Embryonic facial prominence (tissue), 1 donor: ENCODE measurements at regions not wholly inside any gene's neighbourhood (a gene's known extent, or its start where the extent isn't known, plus 50 kb on each side); places are given as distances from the start of the nearest gene placed in this dataset.

Experiments
- DNase-seq: peaks from one replicate; pipeline ENCODE4 v3.0.0-alpha.2; 2016; ENCODE audit errors: extremely low spot score

DNA sequence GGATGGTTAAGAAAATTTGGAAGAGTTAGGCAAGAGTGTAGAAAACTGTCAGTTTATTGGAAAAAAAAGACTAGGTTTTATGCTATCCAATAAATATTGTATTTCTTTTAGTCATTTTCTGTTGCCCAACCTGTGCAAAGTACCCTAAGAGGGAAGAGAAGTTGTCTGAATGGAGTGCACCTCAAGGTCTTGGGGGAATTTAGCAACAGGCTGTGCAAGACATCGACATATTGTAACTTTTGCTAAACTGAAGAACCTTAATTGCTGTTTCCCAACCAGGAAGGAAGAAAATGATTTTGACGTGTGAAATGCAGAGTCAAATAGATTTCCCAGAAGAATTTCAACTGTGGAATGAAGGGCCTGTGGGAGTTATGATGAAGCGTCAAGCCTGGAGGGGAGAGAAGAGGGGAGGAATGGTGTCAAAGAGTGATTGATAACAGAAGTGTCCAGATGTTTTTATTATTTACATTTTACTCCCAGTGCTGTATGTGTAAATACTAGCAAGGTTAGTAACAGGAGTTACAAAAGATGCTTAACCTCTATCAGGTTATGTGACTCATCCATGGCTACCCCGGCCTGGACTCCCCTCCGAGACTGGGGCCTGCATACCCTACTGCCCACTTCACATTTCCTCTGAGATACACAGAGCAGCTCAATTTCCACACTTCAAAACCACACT is 246.8 kb downstream of the MYLK4 start:
- DNase-seq: no peak

DNA sequence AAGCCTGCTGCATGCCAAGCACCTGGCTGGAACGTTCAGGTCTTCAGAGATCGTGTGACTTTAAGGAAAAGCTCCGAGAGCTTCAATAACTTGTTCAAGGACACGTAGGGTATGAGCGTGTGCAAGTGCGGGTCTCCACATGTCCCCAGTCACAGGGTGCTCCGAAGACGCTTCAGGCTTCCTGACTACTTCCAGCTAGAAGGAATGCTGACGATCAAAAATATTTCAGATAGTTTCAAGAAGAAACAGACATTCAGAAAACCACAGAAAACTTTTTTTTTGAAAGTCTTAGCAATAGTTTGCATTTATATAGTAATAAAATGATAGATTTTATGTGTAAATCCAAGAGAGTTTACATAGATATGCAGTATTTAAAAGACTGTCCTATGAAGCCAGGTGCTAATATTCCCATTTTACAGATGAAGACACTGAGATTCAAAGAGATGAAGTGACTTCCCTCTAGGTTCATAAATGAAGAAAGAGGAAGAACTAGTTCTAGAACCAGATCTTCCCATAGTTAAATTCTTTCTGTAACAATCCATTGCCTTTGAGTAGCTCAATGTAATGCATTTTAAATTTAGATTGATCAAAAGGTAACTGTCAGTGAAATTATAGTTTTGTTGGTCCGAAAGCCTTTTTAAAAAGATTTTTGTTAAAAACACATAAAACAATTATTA is 247.6 kb downstream of the MYLK4 start:
- no peak for DNase-seq

DNA sequence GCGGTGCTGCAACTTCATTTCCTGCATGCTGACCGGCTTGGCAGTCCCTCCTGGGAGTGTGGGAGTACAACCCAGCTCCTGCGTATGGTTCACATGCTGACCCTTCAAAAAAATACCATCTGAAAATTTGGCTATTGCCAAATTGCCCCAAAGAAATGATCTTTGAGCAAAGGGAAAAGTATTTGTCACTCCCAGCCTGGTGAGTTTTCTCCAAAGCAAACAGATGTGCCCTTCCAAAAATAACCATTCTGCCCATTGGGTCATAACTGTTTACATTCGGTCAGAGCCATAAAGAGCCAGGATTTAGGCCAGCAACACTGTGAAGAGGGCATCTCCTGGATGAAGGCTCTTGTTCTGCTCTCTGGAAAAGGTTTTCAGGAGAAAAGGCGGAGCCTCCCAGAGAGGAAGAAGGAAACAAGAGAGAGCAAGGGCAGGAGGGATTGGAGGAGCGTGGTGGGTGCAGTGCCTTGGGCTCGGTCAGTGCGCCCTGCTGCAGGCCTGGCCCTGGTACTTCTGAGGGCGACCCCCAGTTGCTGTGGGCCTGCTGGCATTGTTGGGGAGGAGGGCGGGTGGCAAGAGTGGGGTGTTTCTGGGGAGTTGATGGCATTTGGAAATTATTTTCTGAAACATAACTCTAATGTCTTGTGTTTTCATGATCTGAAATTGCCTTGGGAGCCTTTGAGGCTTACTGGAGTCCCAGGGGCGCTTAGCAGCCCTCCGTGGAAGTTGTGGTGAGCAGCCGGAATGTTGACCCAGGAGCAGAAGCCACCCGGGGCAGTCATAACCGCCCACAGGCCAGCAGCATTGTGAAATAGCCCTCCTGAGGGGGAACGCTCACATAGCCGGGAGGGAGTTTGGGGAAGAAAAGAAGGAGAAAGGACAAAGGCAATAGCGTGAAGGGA is 248.4 kb downstream of the MYLK4 start:
- no peak for DNase-seq

DNA sequence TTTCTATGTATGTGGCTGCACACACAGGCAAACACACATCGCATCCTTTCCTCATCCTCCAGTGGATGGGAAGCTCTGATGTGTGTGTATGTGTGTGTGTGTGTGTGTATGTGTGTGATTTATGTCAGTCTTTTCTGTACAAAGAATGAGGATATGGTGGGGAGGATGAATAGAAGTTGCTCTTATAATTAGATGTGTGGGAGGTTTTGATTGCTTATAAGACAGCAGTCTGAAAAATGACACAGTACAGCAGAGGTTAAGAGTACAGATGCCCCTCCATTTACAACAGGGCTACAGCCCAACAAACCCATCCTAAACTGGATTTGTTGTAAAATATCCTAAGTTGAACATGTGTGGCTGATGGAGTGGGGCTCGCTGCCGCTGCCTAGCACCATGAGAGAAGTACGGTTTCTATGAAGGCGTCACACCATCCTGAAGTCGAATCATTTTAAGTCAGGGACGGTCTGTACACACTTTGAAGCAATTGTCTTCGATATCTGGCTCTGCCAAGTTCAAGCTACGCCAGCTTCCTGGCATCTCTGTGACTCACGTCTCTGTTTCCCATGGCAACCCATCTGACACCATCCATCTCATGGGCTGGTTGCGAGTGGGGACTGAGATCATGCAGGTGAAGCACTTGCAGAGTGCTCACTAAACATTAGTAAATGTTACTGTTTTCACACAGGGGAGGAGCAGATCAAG is 252.6 kb downstream of the MYLK4 start:
- DNase-seq: no peak

DNA sequence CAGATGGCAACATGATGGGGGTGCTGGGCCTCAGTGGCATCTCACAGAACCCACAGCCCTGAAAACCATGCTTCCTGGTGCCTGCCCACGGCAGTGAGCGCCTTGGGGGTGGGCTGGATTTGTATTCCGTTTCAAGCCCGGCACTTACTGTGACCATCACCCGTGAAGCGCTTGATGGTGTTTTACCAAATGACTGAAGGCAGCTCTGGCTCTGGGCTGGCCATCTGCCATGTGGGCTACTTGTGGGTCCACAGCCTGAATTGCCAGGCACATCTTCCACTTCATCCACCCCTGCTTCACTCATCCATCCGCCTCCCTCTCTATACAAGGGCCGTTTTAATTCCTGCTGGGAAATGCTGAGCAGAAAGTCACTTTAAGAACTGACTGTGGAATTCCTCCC is 250.9 kb upstream of the GMDS start:
- no peak for DNase-seq

DNA sequence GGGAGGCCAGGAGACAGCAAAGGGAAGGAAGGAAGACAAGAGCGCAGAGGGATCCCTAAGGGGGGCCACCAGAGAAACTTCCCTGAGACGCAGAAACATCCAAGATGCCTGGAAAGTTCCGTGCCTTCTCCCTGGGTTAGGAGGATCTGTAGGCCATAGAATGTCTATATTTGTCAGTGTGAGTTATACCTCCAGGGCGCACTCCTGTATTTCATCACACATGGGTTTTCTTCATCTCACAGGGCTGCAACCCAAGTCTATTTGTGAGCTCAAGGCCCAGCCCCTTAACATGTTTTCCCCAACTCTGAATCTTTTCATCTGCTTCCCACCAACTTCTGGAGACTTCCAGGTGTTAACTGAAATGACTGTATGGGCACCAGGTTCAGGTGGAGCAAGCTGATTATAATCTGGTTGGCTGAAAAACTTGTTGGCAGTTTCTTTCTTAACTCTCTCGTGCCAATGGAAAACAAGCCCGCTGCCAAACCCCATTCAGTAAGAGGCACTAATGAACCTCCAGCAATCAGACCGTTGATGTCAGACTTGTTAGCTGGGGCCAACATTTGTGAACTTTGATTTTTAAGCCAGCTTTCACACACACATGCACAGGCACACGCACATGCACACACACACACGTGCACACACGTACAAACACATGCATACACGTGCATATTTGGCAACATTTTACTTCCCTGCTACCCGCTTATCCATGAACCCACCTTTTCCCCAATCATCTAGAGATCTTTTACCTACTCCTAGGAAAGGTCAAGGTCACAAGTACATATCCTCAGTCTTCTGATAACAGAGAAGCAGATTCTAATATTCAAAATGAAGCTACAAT is 247.5 kb upstream of the GMDS start:
- DNase-seq: no peak

DNA sequence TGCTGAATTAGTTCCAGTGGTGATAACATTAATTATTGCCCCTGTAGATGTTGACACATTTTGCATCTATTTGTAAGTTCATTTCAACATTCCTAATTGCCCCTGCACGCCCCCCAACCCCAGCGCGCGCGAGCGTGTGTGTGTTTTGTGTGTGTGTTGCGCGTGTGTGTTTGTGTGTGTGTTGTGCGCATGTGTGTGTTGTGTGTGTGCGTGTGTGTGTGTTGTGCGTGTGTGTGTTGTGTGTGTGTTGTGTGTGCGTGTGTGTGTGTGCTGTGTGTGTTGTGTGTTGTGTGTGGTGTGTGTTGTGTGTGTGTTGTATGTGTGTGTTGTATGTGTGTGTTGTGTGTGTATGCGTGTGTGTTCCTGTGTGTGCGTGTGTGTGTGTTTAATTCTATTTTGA is 245.7 kb upstream of the GMDS start:
- DNase-seq: no peak

DNA sequence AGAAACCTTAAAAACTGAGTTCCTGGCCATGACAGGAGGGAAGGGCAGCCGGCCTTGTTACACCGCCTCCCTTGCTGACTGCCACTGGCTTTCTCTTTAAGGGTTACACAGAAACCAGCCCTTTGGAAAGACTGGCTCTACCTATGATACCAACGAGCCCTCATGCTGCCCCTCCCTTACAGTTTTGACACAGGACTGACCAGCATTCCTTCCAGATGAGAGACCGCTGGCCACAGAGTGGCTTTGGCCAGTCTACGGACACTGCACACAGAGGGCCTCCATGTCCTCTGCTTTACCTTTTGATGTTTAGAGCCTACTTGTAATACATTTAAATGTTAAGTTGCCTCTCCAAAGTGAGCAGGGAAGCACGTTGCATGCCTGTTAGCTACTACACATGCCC is 243.2 kb upstream of the GMDS start:
- no peak for DNase-seq

DNA sequence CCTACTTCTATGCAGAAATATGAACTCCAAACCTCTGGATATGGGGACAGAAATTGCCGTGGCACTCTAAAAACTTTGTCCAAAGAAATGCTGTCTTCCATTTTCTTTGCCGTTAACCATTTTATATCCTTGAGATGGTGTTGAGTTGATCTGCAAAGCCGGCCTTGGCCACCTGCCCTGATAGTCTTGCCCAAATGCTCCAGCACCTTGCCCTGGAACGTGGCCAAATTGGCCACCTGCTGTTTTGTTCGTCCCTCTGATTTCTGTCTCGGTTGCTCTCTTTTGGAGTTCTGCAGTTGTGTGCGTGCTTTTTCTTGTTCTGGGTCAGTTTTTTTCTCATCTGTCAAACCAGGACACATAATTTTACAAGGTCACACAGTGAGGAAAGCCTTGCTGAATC is 239.7 kb upstream of the GMDS start:
- no peak for DNase-seq

DNA sequence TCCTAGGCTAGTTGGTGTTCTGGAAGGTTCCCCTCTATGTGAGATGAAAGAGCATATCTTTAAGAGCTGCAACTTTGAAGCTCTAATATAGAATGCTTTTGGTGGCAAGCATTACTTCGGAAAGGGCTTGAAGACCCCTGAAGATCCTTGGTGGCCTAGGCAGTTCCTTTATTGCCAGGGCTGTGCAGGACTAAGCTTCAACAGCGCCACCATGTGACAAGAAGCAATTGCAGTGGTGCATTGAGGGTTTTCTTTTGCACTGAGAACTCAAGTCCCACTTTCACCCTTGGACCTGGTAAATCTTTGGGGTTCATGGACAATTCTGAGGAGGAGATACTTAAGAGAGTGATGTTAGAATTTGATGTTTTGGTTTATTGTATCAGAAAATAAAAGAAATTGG is 237.4 kb upstream of the GMDS start:
- no peak for DNase-seq

DNA sequence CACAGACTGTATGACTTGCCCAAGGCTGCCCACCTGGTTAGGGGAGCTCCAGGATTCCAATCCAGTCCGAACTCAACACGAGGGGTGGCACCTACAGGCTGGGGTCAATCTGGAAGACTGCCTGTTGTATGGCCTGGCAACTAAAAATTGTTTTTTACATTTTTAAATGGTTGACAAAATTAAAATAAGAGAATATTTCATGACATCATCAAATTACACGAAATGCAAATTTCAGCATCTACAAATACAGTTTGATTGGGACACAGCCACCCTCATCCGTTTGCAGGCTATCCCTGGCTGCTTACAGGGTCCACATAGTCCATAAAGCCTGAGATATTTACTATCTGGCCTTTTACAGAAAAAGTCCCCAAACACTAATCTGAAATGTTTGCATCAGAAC is 235.9 kb upstream of the GMDS start:
- no peak for DNase-seq

DNA sequence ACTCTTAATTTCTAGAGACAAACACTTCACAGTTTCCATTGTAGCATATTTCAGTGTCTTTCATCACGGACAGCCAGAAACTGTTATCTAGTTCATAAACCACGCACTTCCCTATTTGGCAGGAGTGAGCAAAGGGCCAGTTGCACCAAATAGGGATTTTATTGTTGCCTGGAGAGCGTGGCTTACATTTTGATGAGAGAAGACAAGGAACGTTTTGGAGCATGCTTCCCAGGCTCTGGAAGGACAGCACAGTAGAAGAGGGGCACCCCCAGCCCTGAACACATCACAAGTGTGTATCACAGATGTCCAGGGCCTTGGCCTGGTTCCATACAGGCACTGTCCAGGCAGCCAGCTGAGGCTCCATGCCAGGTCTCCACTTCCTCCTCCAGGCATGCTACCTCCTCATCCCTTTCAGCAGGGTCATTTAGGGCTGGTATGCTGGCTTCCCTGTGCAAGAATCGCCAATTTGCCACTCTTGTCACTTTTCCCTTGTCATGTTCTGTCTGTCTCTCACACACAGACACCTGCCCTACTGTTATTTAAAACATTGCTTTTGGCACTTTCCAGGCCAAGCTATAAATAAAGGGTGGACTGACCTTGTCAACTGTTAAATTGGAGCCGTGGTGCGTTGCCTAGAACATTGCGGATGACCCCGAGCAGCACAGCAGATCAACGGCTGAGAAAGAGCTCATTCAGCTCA is 235.0 kb upstream of the GMDS start:
- no peak for DNase-seq

DNA sequence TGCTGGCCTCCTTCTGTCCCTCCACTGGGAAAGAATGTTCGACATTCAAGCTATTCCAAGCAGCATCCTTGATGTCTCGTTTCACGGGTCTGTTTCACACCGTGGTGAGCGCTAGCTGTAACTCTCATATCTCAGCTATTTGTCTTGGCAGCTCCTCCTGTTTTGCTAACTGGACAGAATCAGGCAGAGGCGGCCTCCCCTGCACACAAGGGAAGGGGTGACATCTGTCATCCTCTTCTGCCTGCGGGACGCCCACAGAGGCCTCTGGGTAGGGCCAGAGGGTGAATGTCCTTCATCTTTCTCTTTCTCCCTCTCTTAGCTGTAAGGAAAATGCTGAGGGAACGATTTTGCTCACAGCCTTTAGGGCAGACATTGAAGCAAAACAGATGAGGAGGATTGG is 232.8 kb upstream of the GMDS start:
- no peak for DNase-seq

DNA sequence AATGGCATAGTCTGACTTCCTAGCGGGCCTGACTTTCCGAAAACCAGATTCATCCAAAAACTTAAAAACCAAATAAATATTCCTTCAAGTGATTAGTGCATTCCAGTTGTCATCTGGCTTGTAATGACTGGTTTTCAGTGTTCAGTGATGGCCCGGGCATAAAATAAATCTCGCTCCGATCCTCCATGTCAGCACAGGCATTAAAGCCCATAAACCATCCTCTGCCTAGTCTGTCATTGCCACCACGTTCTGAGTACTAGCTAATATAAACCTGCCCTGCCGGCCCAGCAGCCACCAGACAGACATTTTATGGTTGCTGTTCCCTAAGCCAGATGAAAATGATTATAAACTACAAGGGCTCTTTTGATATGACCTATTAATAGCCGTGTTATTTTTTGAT is 232.3 kb upstream of the GMDS start:
- DNase-seq: no peak

DNA sequence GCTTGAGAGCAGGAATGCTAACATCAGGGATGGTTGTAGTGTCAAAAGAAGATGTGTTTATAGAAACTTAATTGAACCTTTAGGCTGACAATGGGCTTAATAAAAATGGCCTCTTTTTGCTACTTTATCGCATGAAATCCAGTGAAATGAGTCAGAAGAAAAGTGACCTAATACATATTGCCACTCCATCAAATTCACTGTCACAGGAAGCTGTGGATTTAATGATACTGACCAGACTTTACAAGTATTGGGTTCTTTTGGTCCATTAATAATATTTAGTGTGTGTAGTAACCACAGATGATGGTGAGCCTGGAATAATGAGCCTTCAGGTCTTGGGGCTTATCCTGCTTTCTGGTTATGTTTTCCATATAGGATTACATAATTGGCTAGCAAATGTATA is 231.8 kb upstream of the GMDS start:
- DNase-seq: no peak

DNA sequence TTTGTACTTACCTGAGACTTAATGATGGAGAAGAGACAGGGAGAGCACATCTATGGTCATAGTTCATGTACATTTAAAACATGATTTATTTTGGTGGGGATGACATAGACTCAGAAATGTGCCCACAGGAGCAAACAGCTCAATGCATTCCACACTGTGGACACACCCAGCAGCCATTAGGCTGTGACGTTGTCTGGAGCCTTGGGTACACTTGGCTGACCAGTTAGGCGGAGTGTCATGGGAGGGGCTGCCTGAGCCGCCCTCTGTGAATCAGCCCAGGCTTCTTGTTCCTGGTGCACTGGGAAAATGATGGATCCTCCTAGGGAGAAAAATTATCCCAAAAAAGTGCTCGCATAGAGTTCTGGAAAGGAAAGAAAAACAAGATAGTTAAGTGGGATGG is 231.0 kb upstream of the GMDS start:
- no peak for DNase-seq

DNA sequence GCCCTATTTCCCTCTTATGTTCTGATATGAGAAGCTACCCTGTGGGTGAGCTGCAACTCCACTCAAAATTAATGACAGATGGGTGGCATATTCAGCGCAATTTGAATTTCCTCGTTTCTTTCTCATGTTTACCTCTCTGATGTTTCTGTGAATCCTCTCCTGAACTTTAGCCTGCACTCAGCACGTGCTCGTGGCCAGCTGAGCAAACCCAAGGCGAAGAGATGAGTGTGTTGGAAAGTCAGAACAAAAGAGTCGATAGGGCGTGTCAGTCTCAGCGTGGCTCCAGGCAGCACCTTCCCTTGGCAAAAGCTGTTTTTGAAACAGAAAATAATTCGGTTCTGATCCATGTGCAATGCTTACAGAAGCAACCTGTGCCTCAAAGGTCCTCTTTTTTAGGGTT is 226.1 kb upstream of the GMDS start:
- DNase-seq: no peak

DNA sequence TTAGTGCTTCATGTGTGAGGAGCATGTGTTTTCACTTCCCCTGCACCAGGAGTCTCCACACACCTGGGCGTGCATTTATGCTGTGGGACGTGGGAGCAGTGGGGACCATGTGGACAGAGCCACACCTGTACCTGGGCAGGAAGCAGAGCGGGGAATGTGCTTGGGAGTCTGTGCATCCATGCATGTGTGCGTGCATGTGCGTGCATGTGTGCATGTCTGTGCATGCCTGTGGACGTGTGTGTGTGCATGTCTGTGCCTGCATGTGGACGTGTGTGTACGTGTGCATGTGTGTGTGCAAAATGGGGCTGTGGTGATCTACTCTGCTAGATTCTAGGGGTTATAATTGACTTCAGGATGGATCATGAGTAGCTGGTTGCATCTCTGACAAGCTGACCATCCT is 224.0 kb upstream of the GMDS start:
- DNase-seq: no peak

DNA sequence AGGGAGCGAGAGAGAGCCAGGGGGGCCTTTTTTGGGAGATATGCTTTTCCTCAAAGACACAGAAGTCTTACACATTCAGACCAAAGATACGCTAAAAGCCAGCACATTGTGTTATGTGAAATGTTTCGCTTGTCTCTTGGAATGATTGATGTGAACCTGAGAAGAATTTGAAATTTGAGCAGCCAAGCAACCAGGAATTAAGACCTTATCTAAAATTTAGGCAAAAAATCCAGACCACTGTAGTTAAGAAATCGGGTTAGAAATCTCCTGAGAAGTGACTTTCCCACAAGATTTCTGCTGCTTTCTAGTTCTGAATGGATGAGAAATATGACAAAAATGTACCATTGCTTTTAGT is 223.2 kb upstream of the GMDS start:
- DNase-seq: no peak

DNA sequence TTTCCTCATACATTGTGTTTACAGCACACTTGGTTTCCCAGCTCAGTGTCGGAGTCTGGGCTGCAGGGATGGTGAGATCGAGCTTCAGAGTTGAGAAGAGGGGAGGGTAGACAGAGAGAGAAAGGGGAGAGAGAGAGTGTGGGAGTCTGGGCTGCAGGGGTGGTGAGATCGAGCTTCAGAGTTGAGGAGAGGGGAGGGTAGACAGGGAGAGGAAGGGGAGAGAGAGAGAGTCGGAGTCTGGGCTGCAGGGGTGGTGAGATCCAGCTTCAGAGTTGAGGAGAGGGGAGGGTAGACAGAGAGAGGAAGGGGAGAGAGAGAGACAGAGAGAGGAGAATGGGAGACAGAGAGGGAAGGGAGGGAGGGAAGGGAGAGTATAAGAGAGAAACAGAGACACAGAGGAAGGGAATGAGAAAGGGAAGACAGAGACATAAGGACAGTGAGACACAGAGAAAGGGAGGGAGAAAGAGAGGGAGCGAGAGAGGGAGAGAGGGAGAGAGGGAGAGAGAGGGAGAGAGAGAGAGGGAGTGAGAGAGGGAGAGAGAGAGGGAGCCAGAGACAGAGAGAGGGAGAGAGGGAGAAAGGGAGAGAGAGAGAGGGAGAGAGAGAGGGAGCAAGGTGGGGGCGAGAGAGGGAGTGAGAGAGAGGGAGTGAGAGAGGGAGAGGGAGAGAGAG is 222.7 kb upstream of the GMDS start:
- DNase-seq: no peak
